ENCODE measurements at regions not wholly inside any gene's neighbourhood (a gene's known extent, or its start where the extent isn't known, plus 50 kb on each side); places are given as distances from the start of the nearest gene placed in this dataset.

- TF ChIP-seq, protein P1, sequence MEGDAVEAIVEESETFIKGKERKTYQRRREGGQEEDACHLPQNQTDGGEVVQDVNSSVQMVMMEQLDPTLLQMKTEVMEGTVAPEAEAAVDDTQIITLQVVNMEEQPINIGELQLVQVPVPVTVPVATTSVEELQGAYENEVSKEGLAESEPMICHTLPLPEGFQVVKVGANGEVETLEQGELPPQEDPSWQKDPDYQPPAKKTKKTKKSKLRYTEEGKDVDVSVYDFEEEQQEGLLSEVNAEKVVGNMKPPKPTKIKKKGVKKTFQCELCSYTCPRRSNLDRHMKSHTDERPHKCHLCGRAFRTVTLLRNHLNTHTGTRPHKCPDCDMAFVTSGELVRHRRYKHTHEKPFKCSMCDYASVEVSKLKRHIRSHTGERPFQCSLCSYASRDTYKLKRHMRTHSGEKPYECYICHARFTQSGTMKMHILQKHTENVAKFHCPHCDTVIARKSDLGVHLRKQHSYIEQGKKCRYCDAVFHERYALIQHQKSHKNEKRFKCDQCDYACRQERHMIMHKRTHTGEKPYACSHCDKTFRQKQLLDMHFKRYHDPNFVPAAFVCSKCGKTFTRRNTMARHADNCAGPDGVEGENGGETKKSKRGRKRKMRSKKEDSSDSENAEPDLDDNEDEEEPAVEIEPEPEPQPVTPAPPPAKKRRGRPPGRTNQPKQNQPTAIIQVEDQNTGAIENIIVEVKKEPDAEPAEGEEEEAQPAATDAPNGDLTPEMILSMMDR (IDR thresholded peaks at IDR 0.05 in 8 of 11, conservative IDR thresholded peaks at IDR 0.05 in 3 of 11), result no peak
- TF ChIP-seq POLR2A (IDR thresholded peaks at IDR 0.05), result no peak
These were observed 105.2 kb upstream of the ARHGAP28 start for GRCh38 chr18:6624271-6624660.
